ENCODE measurements at regions not wholly inside any gene's neighbourhood (a gene's known extent, or its start where the extent isn't known, plus 50 kb on each side); places are given as distances from the start of the nearest gene placed in this dataset.

- TF ChIP-seq CTCF (IDR thresholded peaks at IDR 0.05) = no peak
- TF ChIP-seq POLR2AphosphoS5 (IDR thresholded peaks at IDR 0.05; ENCODE audit: low read depth, low read length) = no peak
- TF ChIP-seq, protein P1, sequence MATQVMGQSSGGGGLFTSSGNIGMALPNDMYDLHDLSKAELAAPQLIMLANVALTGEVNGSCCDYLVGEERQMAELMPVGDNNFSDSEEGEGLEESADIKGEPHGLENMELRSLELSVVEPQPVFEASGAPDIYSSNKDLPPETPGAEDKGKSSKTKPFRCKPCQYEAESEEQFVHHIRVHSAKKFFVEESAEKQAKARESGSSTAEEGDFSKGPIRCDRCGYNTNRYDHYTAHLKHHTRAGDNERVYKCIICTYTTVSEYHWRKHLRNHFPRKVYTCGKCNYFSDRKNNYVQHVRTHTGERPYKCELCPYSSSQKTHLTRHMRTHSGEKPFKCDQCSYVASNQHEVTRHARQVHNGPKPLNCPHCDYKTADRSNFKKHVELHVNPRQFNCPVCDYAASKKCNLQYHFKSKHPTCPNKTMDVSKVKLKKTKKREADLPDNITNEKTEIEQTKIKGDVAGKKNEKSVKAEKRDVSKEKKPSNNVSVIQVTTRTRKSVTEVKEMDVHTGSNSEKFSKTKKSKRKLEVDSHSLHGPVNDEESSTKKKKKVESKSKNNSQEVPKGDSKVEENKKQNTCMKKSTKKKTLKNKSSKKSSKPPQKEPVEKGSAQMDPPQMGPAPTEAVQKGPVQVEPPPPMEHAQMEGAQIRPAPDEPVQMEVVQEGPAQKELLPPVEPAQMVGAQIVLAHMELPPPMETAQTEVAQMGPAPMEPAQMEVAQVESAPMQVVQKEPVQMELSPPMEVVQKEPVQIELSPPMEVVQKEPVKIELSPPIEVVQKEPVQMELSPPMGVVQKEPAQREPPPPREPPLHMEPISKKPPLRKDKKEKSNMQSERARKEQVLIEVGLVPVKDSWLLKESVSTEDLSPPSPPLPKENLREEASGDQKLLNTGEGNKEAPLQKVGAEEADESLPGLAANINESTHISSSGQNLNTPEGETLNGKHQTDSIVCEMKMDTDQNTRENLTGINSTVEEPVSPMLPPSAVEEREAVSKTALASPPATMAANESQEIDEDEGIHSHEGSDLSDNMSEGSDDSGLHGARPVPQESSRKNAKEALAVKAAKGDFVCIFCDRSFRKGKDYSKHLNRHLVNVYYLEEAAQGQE (IDR thresholded peaks at IDR 0.05; ENCODE audit: insufficient read depth in 1 of 2, low read depth in 2 of 2, low read length in 1 of 2) = no peak
- no peak for TF ChIP-seq SIN3A (IDR thresholded peaks at IDR 0.05; ENCODE audit: borderline replicate concordance, insufficient read depth, low read depth, low read length)
These were observed 1311.1 kb downstream of the BRD1 start for GRCh38 chr22:48516571-48516970.

All from Panc1 (cell line).